Germinal center (tissue), 1 donor: ENCODE measurements at regions not wholly inside any gene's neighbourhood (a gene's known extent, or its start where the extent isn't known, plus 50 kb on each side); places are given as distances from the start of the nearest gene placed in this dataset.

ENCODE experiments used
- DNase-seq: peaks from one replicate; pipeline ENCODE4 v3.0.0; 2012; ENCODE audit warnings: mixed read lengths, low spot score

- no peak for DNase-seq
Observed at GRCh38 chr13:24081387-24081786, 79.1 kb upstream of the SPATA13 start.

GRCh38 chr13:24083141-24083540, 77.4 kb upstream of the SPATA13 start:
- DNase-seq = no peak

GRCh38 chr13:24083722-24084421, 76.6 kb upstream of the SPATA13 start:
- DNase-seq = no peak

- no peak for DNase-seq
Observed at GRCh38 chr13:24085662-24086061, 74.9 kb upstream of the SPATA13 start.

- DNase-seq = no peak
Observed at GRCh38 chr13:24086642-24087041, 73.9 kb upstream of the SPATA13 start.

GRCh38 chr13:24087605-24088225, 72.8 kb upstream of the SPATA13 start:
- no peak for DNase-seq

GRCh38 chr13:24090049-24090448, 70.5 kb upstream of the SPATA13 start:
- DNase-seq = no peak

- DNase-seq = no peak
Observed at GRCh38 chr13:24091080-24091479, 69.4 kb upstream of the SPATA13 start.

- no peak for DNase-seq
Observed at GRCh38 chr13:24092108-24092507, 68.4 kb upstream of the SPATA13 start.

- no peak for DNase-seq
Observed at GRCh38 chr13:24093047-24093446, 67.5 kb upstream of the SPATA13 start.

- DNase-seq = no peak
Observed at GRCh38 chr13:24096659-24097058, 63.9 kb upstream of the SPATA13 start.

GRCh38 chr13:24097064-24097463, 63.5 kb upstream of the SPATA13 start:
- no peak for DNase-seq

- DNase-seq = no peak
Observed at GRCh38 chr13:24097667-24098066, 62.9 kb upstream of the SPATA13 start.

- DNase-seq = no peak
Observed at GRCh38 chr13:24099490-24099889, 61.0 kb upstream of the SPATA13 start.

GRCh38 chr13:24100188-24100587, 60.3 kb upstream of the SPATA13 start:
- no peak for DNase-seq

- no peak for DNase-seq
Observed at GRCh38 chr13:24103782-24104372, 56.6 kb upstream of the SPATA13 start.

- DNase-seq = no peak
Observed at GRCh38 chr13:24104723-24105122, 55.8 kb upstream of the SPATA13 start.

GRCh38 chr13:24106429-24106828, 54.1 kb upstream of the SPATA13 start:
- no peak for DNase-seq

- no peak for DNase-seq
Observed at GRCh38 chr13:24107955-24108614, 52.4 kb upstream of the SPATA13 start.

GRCh38 chr13:24108615-24108965, 51.9 kb upstream of the SPATA13 start:
- no peak for DNase-seq

GRCh38 chr13:24110011-24110410, 50.5 kb upstream of the SPATA13 start:
- no peak for DNase-seq
